K562 (cell line): ENCODE measurements at regions not wholly inside any gene's neighbourhood (a gene's known extent, or its start where the extent isn't known, plus 50 kb on each side); places are given as distances from the start of the nearest gene placed in this dataset.

Experiments
- SFPQ ChIP-seq: fragments of 200-400 bp; formaldehyde crosslinking; IDR thresholded peaks from 2 replicates; pipeline ENCODE4 v1.6.1; 2017; ENCODE audit warnings: mild to moderate bottlenecking, low read depth, low read length, moderate library complexity
- ZNF143 ChIP-seq: sonication (generic); formaldehyde crosslinking; IDR thresholded peaks from 2 replicates; pipeline ENCODE4 v1.9.0; 2022; ENCODE audit warnings: mild to moderate bottlenecking, missing genetic modification reagents
- ZNF277 ChIP-seq: fragments of 250-450 bp; sonication (Bioruptor Pico); IDR thresholded peaks from 2 replicates; pipeline ENCODE4 v1.8.0; 2022; ENCODE audit warnings: inconsistent platforms, mild to moderate bottlenecking, moderate library complexity, borderline replicate concordance
- TF ChIP-seq, protein P1 (sequence below): fragments of 250-450 bp; sonication (Bioruptor Pico); IDR thresholded peaks from 2 replicates; pipeline ENCODE4 v1.4.0; 2020; ENCODE audit warnings: mild to moderate bottlenecking, moderate library complexity, borderline replicate concordance

DNA sequence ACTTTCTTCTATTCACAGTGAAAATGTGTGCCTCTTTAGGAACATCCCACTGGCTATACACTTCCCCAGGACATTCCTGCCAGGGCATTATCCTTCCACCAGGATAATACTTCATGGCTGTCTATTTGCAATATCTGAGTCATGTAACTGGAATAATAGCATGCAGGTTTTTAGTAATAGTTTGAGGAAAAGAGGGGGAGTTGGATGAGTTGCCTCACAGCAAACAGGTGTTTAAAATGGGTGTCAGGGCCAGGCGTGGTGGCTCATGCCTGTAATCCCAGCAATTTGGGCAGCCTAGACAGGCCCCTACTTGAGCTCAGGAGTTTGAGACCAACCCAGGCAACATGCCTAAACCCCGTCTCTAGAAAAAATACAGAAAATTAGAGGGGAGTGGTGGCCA lies 585.9 kb downstream of the DIPK2A start (continued):
- TF ChIP-seq, protein P1, sequence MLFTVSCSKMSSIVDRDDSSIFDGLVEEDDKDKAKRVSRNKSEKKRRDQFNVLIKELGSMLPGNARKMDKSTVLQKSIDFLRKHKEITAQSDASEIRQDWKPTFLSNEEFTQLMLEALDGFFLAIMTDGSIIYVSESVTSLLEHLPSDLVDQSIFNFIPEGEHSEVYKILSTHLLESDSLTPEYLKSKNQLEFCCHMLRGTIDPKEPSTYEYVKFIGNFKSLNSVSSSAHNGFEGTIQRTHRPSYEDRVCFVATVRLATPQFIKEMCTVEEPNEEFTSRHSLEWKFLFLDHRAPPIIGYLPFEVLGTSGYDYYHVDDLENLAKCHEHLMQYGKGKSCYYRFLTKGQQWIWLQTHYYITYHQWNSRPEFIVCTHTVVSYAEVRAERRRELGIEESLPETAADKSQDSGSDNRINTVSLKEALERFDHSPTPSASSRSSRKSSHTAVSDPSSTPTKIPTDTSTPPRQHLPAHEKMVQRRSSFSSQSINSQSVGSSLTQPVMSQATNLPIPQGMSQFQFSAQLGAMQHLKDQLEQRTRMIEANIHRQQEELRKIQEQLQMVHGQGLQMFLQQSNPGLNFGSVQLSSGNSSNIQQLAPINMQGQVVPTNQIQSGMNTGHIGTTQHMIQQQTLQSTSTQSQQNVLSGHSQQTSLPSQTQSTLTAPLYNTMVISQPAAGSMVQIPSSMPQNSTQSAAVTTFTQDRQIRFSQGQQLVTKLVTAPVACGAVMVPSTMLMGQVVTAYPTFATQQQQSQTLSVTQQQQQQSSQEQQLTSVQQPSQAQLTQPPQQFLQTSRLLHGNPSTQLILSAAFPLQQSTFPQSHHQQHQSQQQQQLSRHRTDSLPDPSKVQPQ (CRISPR knock-in tag), result no peak
- TF ChIP-seq ZNF143, result no peak
- TF ChIP-seq SFPQ, result no peak
- no peak for TF ChIP-seq ZNF277 (CRISPR knock-in tag)
- TF ChIP-seq, all 486 proteins: peak for 0
